ENCODE measurements at regions not wholly inside any gene's neighbourhood (a gene's known extent, or its start where the extent isn't known, plus 50 kb on each side); places are given as distances from the start of the nearest gene placed in this dataset.

DNA sequence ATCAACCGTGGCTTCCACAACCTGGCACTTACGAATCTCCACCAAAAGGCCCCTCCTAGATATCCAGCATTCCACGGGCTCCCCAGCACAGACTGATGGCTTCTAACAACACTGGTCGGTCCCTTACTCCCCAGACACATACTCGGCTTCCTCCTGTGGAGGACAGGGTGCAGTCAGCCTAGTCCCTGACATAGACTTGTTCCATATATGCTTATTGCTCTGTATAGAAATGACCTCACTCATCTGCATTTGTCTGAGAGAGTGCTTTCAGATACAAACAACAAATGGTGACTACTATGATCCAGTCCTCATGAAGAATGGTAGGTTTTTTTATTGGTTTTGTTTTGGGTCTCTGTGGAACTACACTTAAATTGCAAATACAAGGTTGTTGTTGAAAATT, 72.4 kb downstream of the TMEM215 start:
- Mint-ChIP-seq H3K36me3 (ENCODE audit: low read depth) (no peaks in the 10 kb centered on the region), H3K4me3 (no peak overlapping the region), H3K9me3 (no peaks in the 10 kb centered on the region), H3K4me1 (no peaks in the 10 kb centered on the region), H3K27me3 (ENCODE audit: insufficient read depth, low read depth, poor library complexity) (peaks cover 2% of the 10 kb centered on the region), H3K27ac (no peak overlapping the region)
- H3K79me2 ChIP-seq (replicated peaks; ENCODE audit: insufficient read depth) = no peaks in the 10 kb centered on the region
- H4K20me1 ChIP-seq (replicated peaks; ENCODE audit: insufficient read depth) = no peaks in the 10 kb centered on the region
- H3K4me3 ChIP-seq = no peak overlapping the region
- H3K27ac ChIP-seq (ENCODE audit: low read depth) = no peak overlapping the region
- TF ChIP-seq NANOG (IDR thresholded peaks at IDR 0.05; ENCODE audit: borderline replicate concordance) (no peak), ZNF331 (CRISPR knock-in tag; IDR thresholded peaks at IDR 0.05; ENCODE audit: low read depth) (no peak), STAT1 (IDR thresholded peaks at IDR 0.05; ENCODE audit: unreplicated experiment) (no peak), ZNF114 (CRISPR knock-in tag; IDR thresholded peaks at IDR 0.05) (no peak), POLR2AphosphoS5 (IDR thresholded peaks at IDR 0.05; ENCODE audit: low read depth) (no peak), EZH2phosphoT487 (IDR thresholded peaks at IDR 0.05; ENCODE audit: unreplicated experiment) (no peak)
- TF ChIP-seq, protein P1, sequence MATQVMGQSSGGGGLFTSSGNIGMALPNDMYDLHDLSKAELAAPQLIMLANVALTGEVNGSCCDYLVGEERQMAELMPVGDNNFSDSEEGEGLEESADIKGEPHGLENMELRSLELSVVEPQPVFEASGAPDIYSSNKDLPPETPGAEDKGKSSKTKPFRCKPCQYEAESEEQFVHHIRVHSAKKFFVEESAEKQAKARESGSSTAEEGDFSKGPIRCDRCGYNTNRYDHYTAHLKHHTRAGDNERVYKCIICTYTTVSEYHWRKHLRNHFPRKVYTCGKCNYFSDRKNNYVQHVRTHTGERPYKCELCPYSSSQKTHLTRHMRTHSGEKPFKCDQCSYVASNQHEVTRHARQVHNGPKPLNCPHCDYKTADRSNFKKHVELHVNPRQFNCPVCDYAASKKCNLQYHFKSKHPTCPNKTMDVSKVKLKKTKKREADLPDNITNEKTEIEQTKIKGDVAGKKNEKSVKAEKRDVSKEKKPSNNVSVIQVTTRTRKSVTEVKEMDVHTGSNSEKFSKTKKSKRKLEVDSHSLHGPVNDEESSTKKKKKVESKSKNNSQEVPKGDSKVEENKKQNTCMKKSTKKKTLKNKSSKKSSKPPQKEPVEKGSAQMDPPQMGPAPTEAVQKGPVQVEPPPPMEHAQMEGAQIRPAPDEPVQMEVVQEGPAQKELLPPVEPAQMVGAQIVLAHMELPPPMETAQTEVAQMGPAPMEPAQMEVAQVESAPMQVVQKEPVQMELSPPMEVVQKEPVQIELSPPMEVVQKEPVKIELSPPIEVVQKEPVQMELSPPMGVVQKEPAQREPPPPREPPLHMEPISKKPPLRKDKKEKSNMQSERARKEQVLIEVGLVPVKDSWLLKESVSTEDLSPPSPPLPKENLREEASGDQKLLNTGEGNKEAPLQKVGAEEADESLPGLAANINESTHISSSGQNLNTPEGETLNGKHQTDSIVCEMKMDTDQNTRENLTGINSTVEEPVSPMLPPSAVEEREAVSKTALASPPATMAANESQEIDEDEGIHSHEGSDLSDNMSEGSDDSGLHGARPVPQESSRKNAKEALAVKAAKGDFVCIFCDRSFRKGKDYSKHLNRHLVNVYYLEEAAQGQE (IDR thresholded peaks at IDR 0.05; ENCODE audit: unreplicated experiment) = no peak
- TF ChIP-seq, protein P2, sequence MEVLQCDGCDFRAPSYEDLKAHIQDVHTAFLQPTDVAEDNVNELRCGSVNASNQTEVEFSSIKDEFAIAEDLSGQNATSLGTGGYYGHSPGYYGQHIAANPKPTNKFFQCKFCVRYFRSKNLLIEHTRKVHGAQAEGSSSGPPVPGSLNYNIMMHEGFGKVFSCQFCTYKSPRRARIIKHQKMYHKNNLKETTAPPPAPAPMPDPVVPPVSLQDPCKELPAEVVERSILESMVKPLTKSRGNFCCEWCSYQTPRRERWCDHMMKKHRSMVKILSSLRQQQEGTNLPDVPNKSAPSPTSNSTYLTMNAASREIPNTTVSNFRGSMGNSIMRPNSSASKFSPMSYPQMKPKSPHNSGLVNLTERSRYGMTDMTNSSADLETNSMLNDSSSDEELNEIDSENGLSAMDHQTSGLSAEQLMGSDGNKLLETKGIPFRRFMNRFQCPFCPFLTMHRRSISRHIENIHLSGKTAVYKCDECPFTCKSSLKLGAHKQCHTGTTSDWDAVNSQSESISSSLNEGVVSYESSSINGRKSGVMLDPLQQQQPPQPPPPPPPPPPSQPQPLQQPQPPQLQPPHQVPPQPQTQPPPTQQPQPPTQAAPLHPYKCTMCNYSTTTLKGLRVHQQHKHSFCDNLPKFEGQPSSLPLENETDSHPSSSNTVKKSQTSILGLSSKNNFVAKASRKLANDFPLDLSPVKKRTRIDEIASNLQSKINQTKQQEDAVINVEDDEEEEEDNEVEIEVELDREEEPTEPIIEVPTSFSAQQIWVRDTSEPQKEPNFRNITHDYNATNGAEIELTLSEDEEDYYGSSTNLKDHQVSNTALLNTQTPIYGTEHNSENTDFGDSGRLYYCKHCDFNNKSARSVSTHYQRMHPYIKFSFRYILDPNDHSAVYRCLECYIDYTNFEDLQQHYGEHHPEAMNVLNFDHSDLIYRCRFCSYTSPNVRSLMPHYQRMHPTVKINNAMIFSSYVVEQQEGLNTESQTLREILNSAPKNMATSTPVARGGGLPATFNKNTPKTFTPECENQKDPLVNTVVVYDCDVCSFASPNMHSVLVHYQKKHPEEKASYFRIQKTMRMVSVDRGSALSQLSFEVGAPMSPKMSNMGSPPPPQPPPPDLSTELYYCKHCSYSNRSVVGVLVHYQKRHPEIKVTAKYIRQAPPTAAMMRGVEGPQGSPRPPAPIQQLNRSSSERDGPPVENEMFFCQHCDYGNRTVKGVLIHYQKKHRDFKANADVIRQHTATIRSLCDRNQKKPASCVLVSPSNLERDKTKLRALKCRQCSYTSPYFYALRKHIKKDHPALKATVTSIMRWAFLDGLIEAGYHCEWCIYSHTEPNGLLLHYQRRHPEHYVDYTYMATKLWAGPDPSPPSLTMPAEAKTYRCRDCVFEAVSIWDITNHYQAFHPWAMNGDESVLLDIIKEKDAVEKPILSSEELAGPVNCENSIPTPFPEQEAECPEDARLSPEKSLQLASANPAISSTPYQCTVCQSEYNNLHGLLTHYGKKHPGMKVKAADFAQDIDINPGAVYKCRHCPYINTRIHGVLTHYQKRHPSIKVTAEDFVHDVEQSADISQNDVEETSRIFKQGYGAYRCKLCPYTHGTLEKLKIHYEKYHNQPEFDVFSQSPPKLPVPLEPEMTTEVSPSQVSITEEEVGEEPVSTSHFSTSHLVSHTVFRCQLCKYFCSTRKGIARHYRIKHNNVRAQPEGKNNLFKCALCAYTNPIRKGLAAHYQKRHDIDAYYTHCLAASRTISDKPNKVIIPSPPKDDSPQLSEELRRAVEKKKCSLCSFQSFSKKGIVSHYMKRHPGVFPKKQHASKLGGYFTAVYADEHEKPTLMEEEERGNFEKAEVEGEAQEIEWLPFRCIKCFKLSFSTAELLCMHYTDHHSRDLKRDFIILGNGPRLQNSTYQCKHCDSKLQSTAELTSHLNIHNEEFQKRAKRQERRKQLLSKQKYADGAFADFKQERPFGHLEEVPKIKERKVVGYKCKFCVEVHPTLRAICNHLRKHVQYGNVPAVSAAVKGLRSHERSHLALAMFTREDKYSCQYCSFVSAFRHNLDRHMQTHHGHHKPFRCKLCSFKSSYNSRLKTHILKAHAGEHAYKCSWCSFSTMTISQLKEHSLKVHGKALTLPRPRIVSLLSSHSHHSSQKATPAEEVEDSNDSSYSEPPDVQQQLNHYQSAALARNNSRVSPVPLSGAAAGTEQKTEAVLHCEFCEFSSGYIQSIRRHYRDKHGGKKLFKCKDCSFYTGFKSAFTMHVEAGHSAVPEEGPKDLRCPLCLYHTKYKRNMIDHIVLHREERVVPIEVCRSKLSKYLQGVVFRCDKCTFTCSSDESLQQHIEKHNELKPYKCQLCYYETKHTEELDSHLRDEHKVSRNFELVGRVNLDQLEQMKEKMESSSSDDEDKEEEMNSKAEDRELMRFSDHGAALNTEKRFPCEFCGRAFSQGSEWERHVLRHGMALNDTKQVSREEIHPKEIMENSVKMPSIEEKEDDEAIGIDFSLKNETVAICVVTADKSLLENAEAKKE (CRISPR knock-in tag; IDR thresholded peaks at IDR 0.05) = no peak
- ATAC-seq (no peak), DNase-seq (ENCODE audit: low spot score) (no peak)
- no peaks in the 10 kb centered on the region; the same call in 1 of the 2 replicates for H3K9me2 ChIP-seq (ENCODE audit: insufficient read depth)
- no peaks in the 10 kb centered on the region for H3K36me3 ChIP-seq (ENCODE audit: insufficient read depth)
- H3K27me3 ChIP-seq (ENCODE audit: insufficient read depth) = no peaks in the 10 kb centered on the region
- H3K4me1 ChIP-seq (ENCODE audit: insufficient read depth) = no peaks in the 10 kb centered on the region
- no peaks in the 10 kb centered on the region for H3F3A ChIP-seq (replicated peaks; ENCODE audit: low read depth)
- H3K4me2 ChIP-seq = no peak overlapping the region
- 0 out of 2 replicates have a peak overlapping the region, but pooled peaks have one; percentile 52 for H2AFZ ChIP-seq

Measured in GM23338 (cell line).